ENCODE measurements at regions not wholly inside any gene's neighbourhood (a gene's known extent, or its start where the extent isn't known, plus 50 kb on each side); places are given as distances from the start of the nearest gene placed in this dataset.

DNA sequence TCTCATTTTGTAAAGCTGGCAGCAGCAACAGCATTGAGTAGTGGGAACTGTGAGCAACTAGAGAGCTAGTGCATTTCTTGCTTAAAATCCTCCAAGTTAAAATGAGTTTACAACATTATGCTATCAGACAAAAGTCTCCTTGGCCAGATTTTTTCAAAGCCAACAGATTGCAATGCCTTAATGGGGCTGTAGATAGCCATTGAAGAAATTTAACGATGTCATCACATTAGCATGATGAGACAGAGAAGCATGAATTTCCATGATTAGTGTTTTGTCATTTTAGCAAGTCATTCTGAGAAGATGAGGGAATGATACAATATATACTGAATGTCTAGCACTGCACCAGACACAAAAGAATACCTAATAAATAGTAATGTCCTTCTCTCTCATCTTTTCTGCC, 307.5 kb upstream of the REG3G start:
- H3K9ac ChIP-seq (ENCODE audit: low read depth, low read length): no peak overlapping the region

DNA sequence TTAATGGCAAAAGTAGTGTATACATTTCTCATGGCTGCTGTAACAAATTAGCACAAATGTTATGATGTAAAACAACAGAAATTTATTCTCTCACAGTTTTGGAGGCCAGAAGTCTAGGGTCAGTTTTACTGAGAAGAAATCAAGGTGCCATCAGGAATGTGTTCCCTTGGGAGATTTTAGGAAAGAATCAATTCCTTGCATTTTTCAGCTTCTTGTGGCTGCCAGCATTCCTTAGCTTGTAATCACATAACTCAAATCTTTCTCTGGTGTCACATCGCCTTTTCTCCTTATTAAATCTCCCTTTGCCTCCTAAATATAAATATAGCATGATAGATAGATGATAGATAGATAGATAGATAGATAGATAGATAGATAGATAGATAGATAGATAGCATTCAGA, 307.0 kb upstream of the REG3G start:
- no peak overlapping the region for H3K27ac ChIP-seq (ENCODE audit: low read length)
- H3K27me3 ChIP-seq (ENCODE audit: insufficient read depth, low read length, poor library complexity): no peaks in the 10 kb centered on the region
- no peak overlapping the region for H2AFZ ChIP-seq (ENCODE audit: low read depth, low read length)
- ATAC-seq (ENCODE audit: insufficient read depth, low read depth) (no peak), DNase-seq (no peak)
- TF ChIP-seq, protein P1, sequence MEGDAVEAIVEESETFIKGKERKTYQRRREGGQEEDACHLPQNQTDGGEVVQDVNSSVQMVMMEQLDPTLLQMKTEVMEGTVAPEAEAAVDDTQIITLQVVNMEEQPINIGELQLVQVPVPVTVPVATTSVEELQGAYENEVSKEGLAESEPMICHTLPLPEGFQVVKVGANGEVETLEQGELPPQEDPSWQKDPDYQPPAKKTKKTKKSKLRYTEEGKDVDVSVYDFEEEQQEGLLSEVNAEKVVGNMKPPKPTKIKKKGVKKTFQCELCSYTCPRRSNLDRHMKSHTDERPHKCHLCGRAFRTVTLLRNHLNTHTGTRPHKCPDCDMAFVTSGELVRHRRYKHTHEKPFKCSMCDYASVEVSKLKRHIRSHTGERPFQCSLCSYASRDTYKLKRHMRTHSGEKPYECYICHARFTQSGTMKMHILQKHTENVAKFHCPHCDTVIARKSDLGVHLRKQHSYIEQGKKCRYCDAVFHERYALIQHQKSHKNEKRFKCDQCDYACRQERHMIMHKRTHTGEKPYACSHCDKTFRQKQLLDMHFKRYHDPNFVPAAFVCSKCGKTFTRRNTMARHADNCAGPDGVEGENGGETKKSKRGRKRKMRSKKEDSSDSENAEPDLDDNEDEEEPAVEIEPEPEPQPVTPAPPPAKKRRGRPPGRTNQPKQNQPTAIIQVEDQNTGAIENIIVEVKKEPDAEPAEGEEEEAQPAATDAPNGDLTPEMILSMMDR (IDR thresholded peaks at IDR 0.05; ENCODE audit: borderline replicate concordance, extremely low read depth, low read length, poor library complexity, severe bottlenecking): no peak
- TF ChIP-seq EZH2 (IDR thresholded peaks at IDR 0.05; ENCODE audit: borderline replicate concordance, low read depth, low read length, severe bottlenecking): no peak
- H3K4me1 ChIP-seq (ENCODE audit: insufficient read depth, low read length): no peaks in the 10 kb centered on the region
- H3K36me3 ChIP-seq (ENCODE audit: insufficient read depth, low read length): no peaks in the 10 kb centered on the region
- no peaks in the 10 kb centered on the region for H3K9me3 ChIP-seq (ENCODE audit: insufficient read depth, low read length, severe bottlenecking)
- H3K4me2 ChIP-seq (ENCODE audit: insufficient read depth, low read length): no peak overlapping the region
- no peak overlapping the region for H3K4me3 ChIP-seq (ENCODE audit: low read depth in 1 of 2, low read length in 2 of 2)
- no peak overlapping the region for H3K9ac ChIP-seq (ENCODE audit: low read depth, low read length)
- no peaks in the 10 kb centered on the region for H4K20me1 ChIP-seq (ENCODE audit: insufficient read depth, low read length)
- no peaks in the 10 kb centered on the region for H3K79me2 ChIP-seq (ENCODE audit: insufficient read depth, low read length)

More for the DNA sequence above, 307.5 kb upstream of the REG3G start:
- ATAC-seq (ENCODE audit: insufficient read depth, low read depth) (no peak), DNase-seq (no peak)
- Histone ChIP-seq H3K36me3 (ENCODE audit: insufficient read depth, low read length) (no peaks in the 10 kb centered on the region), H4K20me1 (ENCODE audit: insufficient read depth, low read length) (no peaks in the 10 kb centered on the region), H3K4me3 (ENCODE audit: low read depth in 1 of 2, low read length in 2 of 2) (no peak overlapping the region), H3K27me3 (ENCODE audit: insufficient read depth, low read length, poor library complexity) (no peaks in the 10 kb centered on the region), H2AFZ (ENCODE audit: low read depth, low read length) (no peak overlapping the region), H3K79me2 (ENCODE audit: insufficient read depth, low read length) (no peaks in the 10 kb centered on the region), H3K4me1 (ENCODE audit: insufficient read depth, low read length) (no peaks in the 10 kb centered on the region), H3K9me3 (ENCODE audit: insufficient read depth, low read length, severe bottlenecking) (no peaks in the 10 kb centered on the region), H3K27ac (ENCODE audit: low read length) (no peak overlapping the region), H3K4me2 (ENCODE audit: insufficient read depth, low read length) (no peak overlapping the region)
- TF ChIP-seq, protein P1 (IDR thresholded peaks at IDR 0.05; ENCODE audit: borderline replicate concordance, extremely low read depth, low read length, poor library complexity, severe bottlenecking): no peak
- TF ChIP-seq EZH2 (IDR thresholded peaks at IDR 0.05; ENCODE audit: borderline replicate concordance, low read depth, low read length, severe bottlenecking): no peak

DNA sequence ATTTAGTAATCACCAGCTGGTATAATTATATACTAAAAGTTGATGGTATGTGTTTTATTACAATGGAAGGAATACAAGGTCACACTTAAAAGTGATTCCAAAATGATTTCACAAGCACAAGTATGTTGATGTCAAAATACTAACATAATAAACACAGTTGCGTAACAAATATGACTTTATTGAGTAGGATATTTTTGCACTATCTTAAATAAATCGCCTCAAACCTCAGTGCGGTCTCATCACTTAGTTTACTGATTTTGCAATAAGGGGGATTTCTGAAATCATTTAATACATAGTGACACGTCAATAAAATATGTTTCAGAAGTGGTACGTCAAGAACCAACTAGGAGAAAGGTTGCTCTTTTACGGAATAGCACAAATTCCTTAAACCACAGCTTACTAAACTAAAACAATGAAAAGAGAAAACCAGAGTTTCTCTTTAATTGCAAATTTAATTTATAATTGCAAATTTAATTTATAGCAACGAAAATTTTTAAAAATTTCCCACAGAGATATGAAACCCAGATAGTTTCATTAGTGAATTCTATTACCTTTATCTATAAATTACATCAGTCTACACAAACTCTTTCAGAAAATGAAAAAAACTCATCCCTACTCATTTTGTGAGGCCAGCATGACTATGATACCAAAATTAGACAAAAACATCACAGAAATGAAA, 304.0 kb upstream of the REG3G start:
- no peaks in the 10 kb centered on the region for H3K36me3 ChIP-seq (ENCODE audit: insufficient read depth, low read length)
- no peaks in the 10 kb centered on the region for H3K27me3 ChIP-seq (ENCODE audit: insufficient read depth, low read length, poor library complexity)
- H3K79me2 ChIP-seq (ENCODE audit: insufficient read depth, low read length): no peaks in the 10 kb centered on the region
- no peaks in the 10 kb centered on the region for H3K9me3 ChIP-seq (ENCODE audit: insufficient read depth, low read length, severe bottlenecking)
- no peak for TF ChIP-seq EZH2 (IDR thresholded peaks at IDR 0.05; ENCODE audit: borderline replicate concordance, low read depth, low read length, severe bottlenecking)
- TF ChIP-seq, protein P1 (IDR thresholded peaks at IDR 0.05; ENCODE audit: borderline replicate concordance, extremely low read depth, low read length, poor library complexity, severe bottlenecking): no peak
- no peak overlapping the region for H3K9ac ChIP-seq (ENCODE audit: low read depth, low read length)
- H3K27ac ChIP-seq (ENCODE audit: low read length): no peak overlapping the region
- DNase-seq: no peak
- no peak for ATAC-seq (ENCODE audit: insufficient read depth, low read depth)
- no peak overlapping the region for H2AFZ ChIP-seq (ENCODE audit: low read depth, low read length)
- H3K4me3 ChIP-seq (ENCODE audit: low read depth in 1 of 2, low read length in 2 of 2): no peak overlapping the region
- no peak overlapping the region for H3K4me2 ChIP-seq (ENCODE audit: insufficient read depth, low read length)
- H3K4me1 ChIP-seq (ENCODE audit: insufficient read depth, low read length): no peaks in the 10 kb centered on the region
- H4K20me1 ChIP-seq (ENCODE audit: insufficient read depth, low read length): no peaks in the 10 kb centered on the region

All from DND-41 (cell line).